Adrenal gland (tissue), 5 donors: ENCODE measurements at regions not wholly inside any gene's neighbourhood (a gene's known extent, or its start where the extent isn't known, plus 50 kb on each side); places are given as distances from the start of the nearest gene placed in this dataset.

ENCODE experiments used
- POLR2A ChIP-seq, 2 donors: fragments of 450-650 bp; IDR thresholded peaks; one replicate each; pipeline ENCODE4 v1.6.1; 2017; ENCODE audit warnings: antibody characterized with exemption in 2 of 2, mild to moderate bottlenecking in 2 of 2, moderate library complexity in 1 of 2
- TF ChIP-seq, protein P1 (sequence below), 6 experiments: fragments of 450-650 bp in 4 of 6; fragments of 200-600 bp in 2 of 6; sonication (generic) in 1 of 6; IDR thresholded peaks; 1 replicate in 5 of 6; 2 replicates in 1 of 6; pipeline versions ENCODE4 v1.5.1 to v1.8.0; 2016 to 2021; ENCODE audit warnings: antibody characterized with exemption in 6 of 6, mild to moderate bottlenecking in 2 of 6, moderate library complexity in 1 of 6
- donor health status: DM: no; HTN: no; CAD: no.

DNA sequence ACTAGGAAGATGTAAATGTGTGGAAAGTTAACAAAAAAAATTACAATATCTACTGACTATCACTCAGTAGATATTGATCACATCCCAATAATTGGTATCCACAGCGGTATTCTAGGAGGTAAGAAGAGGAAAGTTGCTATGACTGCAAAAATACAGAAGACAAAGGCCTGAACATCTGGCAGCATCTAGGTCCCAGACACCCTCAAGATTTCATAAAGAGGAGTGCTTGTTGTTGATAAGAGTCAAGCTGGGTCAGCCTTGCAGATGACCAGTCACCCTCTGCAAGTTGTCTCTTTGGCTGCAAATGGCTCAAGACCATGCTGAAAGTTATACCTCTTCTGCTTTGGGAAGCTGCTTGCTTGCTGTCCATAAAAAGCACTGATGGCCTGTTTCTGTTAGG lies 179.8 kb upstream of the FOXN2 start:
- TF ChIP-seq POLR2A (IDR thresholded peaks at IDR 0.05): no peak
- TF ChIP-seq, protein P1, sequence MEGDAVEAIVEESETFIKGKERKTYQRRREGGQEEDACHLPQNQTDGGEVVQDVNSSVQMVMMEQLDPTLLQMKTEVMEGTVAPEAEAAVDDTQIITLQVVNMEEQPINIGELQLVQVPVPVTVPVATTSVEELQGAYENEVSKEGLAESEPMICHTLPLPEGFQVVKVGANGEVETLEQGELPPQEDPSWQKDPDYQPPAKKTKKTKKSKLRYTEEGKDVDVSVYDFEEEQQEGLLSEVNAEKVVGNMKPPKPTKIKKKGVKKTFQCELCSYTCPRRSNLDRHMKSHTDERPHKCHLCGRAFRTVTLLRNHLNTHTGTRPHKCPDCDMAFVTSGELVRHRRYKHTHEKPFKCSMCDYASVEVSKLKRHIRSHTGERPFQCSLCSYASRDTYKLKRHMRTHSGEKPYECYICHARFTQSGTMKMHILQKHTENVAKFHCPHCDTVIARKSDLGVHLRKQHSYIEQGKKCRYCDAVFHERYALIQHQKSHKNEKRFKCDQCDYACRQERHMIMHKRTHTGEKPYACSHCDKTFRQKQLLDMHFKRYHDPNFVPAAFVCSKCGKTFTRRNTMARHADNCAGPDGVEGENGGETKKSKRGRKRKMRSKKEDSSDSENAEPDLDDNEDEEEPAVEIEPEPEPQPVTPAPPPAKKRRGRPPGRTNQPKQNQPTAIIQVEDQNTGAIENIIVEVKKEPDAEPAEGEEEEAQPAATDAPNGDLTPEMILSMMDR (IDR thresholded peaks at IDR 0.05): no peak
